HL-60 (cell line): ENCODE measurements at regions not wholly inside any gene's neighbourhood (a gene's known extent, or its start where the extent isn't known, plus 50 kb on each side); places are given as distances from the start of the nearest gene placed in this dataset.
"Not testable (repeated sequence)": the region's sequence is repeated elsewhere in the genome, so short reads cannot be mapped to it uniquely, and the experiment has no call there.

Experiments used
- DNase-seq, 2 experiments: peaks; one replicate each; pipeline ENCODE4 v3.0.0-alpha.2; 2010 to 2020; ENCODE audit warnings: low read depth in 1 of 2, low spot score in 1 of 2
- H3K27ac ChIP-seq: fragments of 250-450 bp; sonication (Bioruptor Pico); replicated peaks from 2 replicates; pipeline ENCODE4 v1.5.1; 2020; ENCODE audit warnings: mild to moderate bottlenecking, moderate library complexity
- H3K27me3 ChIP-seq: fragments of 250-450 bp; sonication (Bioruptor Pico); 2 replicates; pipeline ENCODE4 v1.5.1; 2021; ENCODE audit warnings: mild to moderate bottlenecking, moderate library complexity; ENCODE audit not compliant: insufficient read depth, poor library complexity, severe bottlenecking
- H3K4me3 ChIP-seq: replicated peaks from 2 replicates; pipeline ENCODE4 v1.5.1; 2011; ENCODE audit warnings: mild to moderate bottlenecking, control low read depth, low read length; ENCODE audit not compliant: insufficient read depth
- GABPA ChIP-seq: IDR thresholded peaks from 2 replicates; pipeline ENCODE4 v1.6.1; 2012; ENCODE audit warnings: low read depth
- POLR2AphosphoS5 ChIP-seq: IDR thresholded peaks from 2 replicates; pipeline ENCODE4 v1.6.1; 2012; ENCODE audit warnings: low read depth
- SPI1 ChIP-seq: IDR thresholded peaks from 2 replicates; pipeline ENCODE4 v1.6.1; 2012; ENCODE audit warnings: low read depth, mild to moderate bottlenecking, borderline replicate concordance
- TF ChIP-seq, protein P1 (sequence below): IDR thresholded peaks from one replicate; pipeline ENCODE4 v1.5.1; 2011; ENCODE audit warnings: low read length, control low read depth, inconsistent platforms; ENCODE audit not compliant: insufficient read depth
- TF ChIP-seq, protein P2 (sequence below): IDR thresholded peaks from 2 replicates; pipeline ENCODE4 v1.6.1; 2012; ENCODE audit warnings: low read depth; ENCODE audit not compliant: insufficient replicate concordance

DNA sequence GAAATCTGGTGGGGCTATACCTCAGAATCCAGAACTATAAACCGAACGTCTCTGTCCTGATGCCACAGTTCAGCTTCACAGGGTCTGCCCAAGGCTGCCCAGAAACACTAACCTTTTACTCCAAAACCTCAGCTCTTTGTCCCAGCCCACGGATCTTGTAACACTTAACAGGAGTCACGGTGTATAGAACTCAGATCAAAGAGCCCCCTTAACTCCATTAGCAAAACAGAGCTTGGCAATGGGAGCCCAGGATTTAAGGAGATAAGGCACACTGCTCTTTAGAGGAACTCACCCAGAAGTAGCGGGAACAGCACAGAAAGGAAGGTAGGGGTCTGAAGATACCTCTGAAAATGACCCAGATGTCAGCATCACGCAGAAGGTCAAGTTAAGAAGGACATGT, 68.8 kb upstream of the SOX14 start:
- DNase-seq: no peak
- TF ChIP-seq GABPA: no peak
- no peak for TF ChIP-seq SPI1
- TF ChIP-seq POLR2AphosphoS5: no peak
- H3K27ac ChIP-seq: no peak overlapping the region
- no peaks in the 10 kb centered on the region for H3K27me3 ChIP-seq
- H3K4me3 ChIP-seq: no peak overlapping the region

DNA sequence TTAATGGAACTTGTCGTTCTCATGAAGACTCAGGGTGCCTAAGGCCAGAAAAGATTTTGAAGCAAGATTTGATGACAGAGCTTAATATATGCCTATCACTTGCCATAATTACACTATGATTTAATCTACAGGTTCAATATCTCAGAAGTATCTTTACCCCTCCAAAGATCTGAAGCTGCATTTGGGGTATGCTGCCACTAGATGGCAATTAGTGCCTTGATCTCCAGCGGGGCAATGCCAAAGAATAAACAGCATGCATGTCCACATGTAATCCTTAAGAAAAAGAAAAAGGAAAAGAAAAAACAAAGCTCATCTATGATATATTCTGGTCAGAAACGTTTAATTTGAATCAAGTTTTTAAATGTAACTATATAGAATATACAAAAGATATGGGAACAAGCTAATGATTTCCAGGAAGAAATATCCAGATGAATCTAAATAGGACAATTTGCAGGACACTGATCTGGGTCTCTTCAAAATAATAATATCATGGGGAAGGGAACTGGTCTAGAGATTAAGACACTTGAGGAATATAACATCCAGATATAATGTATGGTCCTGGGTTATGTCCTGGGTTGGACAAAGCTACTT, 55.0 kb upstream of the SOX14 start:
- DNase-seq: no peak
- Histone ChIP-seq H3K27ac (no peak overlapping the region), H3K4me3 (no peak overlapping the region), H3K27me3 (no peaks in the 10 kb centered on the region)
- TF ChIP-seq GABPA: no peak
- TF ChIP-seq, protein P1, sequence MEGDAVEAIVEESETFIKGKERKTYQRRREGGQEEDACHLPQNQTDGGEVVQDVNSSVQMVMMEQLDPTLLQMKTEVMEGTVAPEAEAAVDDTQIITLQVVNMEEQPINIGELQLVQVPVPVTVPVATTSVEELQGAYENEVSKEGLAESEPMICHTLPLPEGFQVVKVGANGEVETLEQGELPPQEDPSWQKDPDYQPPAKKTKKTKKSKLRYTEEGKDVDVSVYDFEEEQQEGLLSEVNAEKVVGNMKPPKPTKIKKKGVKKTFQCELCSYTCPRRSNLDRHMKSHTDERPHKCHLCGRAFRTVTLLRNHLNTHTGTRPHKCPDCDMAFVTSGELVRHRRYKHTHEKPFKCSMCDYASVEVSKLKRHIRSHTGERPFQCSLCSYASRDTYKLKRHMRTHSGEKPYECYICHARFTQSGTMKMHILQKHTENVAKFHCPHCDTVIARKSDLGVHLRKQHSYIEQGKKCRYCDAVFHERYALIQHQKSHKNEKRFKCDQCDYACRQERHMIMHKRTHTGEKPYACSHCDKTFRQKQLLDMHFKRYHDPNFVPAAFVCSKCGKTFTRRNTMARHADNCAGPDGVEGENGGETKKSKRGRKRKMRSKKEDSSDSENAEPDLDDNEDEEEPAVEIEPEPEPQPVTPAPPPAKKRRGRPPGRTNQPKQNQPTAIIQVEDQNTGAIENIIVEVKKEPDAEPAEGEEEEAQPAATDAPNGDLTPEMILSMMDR: peak; percentile 42
- TF ChIP-seq POLR2AphosphoS5: no peak
- TF ChIP-seq, protein P2, sequence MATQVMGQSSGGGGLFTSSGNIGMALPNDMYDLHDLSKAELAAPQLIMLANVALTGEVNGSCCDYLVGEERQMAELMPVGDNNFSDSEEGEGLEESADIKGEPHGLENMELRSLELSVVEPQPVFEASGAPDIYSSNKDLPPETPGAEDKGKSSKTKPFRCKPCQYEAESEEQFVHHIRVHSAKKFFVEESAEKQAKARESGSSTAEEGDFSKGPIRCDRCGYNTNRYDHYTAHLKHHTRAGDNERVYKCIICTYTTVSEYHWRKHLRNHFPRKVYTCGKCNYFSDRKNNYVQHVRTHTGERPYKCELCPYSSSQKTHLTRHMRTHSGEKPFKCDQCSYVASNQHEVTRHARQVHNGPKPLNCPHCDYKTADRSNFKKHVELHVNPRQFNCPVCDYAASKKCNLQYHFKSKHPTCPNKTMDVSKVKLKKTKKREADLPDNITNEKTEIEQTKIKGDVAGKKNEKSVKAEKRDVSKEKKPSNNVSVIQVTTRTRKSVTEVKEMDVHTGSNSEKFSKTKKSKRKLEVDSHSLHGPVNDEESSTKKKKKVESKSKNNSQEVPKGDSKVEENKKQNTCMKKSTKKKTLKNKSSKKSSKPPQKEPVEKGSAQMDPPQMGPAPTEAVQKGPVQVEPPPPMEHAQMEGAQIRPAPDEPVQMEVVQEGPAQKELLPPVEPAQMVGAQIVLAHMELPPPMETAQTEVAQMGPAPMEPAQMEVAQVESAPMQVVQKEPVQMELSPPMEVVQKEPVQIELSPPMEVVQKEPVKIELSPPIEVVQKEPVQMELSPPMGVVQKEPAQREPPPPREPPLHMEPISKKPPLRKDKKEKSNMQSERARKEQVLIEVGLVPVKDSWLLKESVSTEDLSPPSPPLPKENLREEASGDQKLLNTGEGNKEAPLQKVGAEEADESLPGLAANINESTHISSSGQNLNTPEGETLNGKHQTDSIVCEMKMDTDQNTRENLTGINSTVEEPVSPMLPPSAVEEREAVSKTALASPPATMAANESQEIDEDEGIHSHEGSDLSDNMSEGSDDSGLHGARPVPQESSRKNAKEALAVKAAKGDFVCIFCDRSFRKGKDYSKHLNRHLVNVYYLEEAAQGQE: no peak
- no peak for TF ChIP-seq SPI1

DNA sequence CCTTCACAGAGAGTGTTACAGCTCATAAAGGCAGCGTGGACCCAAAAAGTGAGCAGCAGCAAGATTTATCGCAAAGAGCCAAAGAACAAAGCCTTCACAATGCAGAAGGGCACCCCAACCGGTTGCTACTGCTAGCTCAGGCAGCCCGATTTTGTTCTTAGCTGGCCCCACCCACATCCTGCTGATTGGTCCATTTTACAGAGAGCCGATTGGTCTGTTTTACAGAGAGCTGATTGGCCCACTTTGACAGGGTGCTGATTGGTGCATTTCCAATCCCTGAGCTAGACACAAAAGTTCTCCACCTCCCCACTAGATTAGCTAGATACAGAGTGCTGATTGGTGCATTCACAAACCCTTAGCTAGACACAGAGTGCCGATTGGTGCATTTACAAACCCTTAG, 50.1 kb upstream of the SOX14 start:
- not testable (repeated sequence) for H3K27ac ChIP-seq, H3K4me3 ChIP-seq, H3K27me3 ChIP-seq, DNase-seq
